GM19239 (cell line): ENCODE measurements at regions not wholly inside any gene's neighbourhood (a gene's known extent, or its start where the extent isn't known, plus 50 kb on each side); places are given as distances from the start of the nearest gene placed in this dataset.
"Not testable (repeated sequence)": the region's sequence is repeated elsewhere in the genome, so short reads cannot be mapped to it uniquely, and the experiment has no call there.

Experiments used
- DNase-seq: peaks from one replicate; pipeline ENCODE4 v3.0.0; 2011; ENCODE audit warnings: low spot score; ENCODE audit not compliant: insufficient read length
- FAIRE-seq: peaks from 2 replicates; lab custom pipeline; 2011; peaks lifted over from hg19 to GRCh38; lab: Jason Lieb, UNC

DNA sequence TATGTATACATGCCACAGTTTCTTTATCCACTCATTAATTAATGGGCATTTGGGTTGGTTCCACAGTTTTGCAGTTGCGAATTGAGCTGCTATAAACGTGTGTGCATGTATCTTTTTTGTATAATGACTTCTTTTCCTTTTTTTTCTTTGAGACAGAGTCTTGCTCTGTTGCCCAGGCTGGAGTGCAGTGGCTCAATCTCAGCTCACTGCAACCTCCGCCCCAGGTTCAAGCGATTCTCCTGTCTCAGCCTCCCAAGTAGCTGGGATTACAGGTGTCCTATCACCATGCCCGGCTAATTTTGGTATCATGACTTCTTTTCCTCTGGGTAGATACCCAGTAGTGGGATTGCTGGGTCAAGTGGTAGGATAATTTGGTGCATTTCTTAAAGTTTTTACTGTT lies 211.4 kb downstream of the BCAS1 start:
- DNase-seq, FAIRE-seq: not testable (repeated sequence)

DNA sequence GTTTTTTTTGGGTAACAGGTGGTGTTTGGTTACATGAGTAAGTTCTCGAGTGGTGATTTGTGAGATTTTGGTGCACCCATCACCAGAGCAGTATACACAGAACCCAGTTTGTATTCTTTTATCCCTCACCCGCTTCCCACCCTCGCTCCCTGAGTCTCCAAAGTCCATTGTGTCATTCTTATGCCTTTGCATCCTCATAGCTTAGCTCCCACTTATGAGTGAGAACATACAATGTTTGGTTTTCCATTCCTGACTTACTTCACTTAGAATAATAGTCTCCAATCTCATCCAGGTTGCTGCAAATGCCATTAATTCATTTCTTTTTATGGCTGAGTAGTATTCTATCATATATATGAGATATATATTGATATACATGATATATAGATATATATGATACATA lies 211.9 kb downstream of the BCAS1 start:
- DNase-seq: not testable (repeated sequence)

DNA sequence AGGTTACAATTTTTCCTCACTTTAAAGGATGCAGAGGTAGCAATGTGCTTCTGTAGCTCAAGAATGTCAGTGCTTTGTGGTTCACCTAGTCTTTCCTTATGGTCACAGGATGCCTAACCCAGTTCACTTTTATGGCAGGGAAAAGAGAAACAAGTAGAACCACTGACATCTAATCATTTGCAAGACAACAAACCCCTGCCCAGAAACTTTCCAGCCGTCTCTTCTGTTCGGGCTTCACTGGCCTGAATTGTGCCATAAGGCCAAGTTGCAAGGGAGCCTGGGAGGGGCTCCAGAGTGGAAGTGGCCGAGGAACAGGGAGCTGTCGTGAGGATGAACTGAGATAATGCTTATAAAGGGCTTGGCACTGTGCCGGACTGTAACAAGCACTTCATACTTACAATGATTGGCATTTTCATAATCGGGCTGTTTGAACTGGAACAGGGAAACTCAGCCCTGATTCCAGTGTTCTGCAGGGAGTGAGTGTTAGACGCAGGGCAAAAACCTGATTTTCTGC lies 212.6 kb downstream of the BCAS1 start:
- FAIRE-seq: no peak
- no peak for DNase-seq

More for the DNA sequence above, 211.9 kb downstream of the BCAS1 start:
- not testable (repeated sequence) for FAIRE-seq

DNA sequence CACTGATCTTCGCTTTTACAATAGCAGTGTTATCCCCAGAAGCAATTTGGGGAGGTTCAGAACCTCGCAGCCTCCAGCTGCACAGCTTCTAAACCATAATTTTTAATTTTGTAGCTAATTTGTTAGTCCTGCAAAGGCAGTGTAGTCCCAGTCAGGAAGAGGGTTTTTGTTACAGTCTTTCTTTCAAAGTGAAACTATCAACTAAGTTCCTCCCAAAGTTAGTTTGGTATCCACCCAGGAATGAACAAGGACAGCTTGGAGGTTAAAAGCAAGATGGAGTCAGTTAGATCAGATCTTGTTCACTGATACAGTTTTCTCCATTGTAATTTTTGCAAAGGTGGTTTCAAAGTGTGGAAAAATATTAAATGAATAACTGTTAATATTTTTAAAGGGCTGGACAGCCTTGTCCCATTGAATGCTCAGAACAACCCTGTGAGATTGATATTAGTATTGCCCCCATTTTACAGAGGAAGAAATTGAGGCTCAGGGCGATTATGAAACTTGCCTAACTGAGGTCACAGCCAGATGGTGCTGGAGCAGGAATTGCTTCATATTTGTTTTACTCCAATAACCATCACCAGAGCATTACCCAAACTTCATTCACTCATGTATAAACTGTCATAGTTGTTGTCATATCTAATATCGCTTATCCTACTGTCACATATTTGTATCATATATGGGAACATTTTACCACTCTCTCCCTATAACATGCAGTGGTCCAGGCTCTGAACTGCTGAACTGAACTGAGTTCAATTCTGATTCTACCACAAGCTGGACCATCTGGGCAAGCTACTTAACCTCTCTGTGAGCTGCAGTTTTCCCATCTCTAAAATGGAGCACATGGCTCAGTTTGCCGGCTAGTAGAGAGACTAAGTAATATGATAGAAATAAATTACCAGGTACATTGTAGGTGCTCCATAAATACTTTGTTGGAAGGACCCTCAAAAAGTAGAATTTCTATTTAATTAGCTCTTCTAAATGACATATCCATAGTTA lies 213.8 kb downstream of the BCAS1 start:
- no peak for FAIRE-seq
- DNase-seq: no peak

DNA sequence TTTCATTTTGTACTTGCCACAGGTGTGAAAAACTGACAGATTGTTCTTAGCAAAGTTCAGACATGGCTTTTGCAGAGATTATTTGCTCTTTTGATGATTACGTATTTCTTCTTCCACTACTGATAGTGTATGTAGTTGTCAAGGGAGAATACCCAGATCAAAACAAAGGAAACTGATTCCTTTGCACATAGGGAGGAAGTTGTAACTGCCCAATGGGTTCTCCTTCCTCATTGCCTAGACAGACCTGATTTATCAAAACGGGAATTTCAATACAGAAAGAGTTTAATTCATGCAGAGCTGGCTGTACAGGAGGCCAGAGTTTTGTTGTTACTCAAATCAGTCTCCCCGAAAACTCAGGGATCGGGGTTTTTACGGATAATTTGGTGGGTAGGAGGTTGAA lies 214.7 kb downstream of the BCAS1 start:
- DNase-seq (no peak), FAIRE-seq (no peak)

DNA sequence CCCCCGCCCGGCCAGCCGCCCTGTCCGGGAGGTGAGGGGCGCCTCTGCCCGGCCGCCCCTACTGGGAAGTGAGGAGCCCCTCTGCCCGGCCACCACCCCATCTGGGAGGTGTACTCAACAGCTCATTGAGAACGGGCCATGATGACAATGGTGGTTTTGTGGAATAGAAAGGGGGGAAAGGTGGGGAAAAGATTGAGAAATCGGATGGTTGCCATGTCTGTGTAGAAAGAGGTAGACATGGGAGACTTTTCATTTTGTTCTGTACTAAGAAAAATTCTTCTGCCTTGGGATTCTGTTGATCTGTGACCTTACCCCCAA lies 215.8 kb downstream of the BCAS1 start:
- not testable (repeated sequence) for FAIRE-seq, DNase-seq

DNA sequence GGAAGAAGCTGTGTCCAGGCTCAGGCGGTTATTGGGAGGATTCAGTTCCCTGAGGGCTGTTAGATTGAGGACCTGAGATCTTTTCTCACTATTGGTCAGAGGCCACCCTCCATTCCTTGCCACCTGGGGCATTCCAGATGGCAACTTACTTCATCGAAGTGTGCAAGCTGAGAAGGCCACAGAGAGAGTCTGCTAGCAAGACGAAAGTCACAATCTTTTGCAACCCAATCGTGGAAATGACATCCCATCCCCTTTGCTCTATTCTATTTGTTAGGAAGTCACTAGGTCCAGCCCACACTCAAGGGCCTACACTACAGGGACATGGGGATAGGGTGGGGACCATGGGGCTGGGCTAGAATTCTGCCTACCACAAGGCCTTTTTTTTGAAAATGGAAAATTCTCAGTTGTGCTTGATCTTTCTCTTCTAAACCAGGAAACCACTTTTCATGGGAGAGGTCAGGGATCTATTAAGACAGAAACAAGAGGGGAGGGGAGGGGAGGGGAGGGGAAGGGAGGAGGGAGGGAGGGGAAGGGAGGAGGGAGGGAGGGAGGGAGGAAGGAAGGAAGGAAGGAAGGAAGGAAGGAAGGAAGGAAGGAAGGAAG lies 217.2 kb downstream of the BCAS1 start:
- FAIRE-seq (no peak), DNase-seq (no peak)

DNA sequence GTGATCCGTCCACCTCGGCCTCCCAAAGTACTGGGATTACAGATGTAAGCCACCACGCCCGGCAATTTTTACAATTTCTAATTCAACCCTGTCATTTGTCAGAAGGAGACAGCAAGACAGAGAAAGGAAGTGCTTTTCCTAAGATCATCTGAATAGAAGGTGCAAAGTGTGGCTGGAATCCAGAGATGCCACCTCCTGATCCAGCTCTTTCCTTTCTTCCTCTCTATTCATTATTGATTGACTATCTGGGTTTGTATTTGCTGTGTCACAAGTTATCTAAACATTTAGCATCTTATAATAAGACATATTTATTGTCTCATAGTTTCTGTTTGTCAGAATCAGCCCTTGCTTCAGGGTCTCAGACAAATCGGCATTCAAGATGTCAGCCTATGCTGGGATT lies 217.7 kb downstream of the BCAS1 start:
- FAIRE-seq (no peak), DNase-seq (no peak)

DNA sequence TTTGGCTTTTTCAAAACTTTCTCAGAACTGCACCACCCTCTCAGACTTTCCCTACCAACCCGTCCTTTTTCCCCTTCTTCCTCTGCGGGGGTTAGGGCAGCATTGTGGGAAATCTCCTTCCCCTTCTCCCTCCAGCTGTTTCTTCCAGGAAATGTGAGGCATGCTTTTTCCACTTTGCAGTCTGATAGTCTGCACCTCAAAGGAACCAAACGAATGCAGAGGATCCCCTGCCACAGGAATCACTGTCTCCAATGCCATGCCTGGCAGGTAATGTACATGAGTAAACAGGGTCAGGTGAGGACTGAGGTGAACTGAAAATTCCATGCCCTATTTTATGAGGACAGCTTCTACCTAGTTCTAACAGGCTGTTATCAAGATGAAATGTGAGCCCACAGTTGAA lies 218.4 kb downstream of the BCAS1 start:
- no peak for DNase-seq
- no peak for FAIRE-seq

DNA sequence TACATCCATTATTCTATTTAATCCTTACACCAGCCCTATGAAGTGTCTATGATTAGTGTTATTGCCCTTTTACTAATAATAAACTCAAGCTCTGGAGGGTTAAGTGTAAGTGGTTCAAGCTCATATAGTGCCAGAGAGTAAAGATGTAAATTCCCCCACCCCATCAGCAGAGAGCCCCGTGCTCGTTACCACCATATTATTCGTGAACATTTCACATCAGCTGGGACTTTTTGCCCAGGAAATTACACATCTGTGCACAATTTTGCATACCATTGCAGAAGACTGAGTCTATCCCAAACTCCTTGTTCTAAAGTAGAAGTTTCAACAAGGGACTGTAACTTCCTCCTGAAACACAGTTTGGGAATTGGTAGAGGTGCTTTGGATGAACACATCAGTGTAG lies 220.1 kb downstream of the BCAS1 start:
- FAIRE-seq: no peak
- no peak for DNase-seq

DNA sequence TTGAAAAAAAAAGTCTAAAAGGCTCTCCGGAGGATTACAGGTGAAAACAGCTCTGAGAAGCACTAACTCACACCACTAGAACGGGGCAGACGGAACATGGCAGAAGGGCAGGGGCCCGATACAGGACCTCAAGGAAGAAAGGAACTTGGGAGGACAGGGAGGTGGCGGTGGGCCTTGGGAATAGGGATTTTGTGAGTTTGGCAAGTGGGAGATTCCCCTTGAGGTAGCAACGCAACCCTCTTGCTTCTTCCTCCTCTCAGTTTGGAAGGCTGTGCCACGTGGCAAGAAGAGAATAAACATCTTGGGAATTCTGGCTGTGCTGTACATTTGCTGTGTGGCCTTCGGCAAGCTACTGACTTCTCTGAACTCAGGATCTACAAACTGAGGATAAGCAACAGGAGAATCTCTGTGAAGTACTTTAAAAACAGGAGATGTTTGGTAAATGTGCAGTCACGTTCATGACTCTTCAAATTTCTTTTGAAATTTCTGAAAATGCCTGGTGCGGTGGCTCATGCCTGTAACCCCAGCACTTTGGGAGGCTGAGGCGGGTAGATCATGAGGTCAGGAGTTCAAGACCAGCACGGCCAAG lies 220.8 kb downstream of the BCAS1 start:
- DNase-seq (no peak), FAIRE-seq (no peak)

DNA sequence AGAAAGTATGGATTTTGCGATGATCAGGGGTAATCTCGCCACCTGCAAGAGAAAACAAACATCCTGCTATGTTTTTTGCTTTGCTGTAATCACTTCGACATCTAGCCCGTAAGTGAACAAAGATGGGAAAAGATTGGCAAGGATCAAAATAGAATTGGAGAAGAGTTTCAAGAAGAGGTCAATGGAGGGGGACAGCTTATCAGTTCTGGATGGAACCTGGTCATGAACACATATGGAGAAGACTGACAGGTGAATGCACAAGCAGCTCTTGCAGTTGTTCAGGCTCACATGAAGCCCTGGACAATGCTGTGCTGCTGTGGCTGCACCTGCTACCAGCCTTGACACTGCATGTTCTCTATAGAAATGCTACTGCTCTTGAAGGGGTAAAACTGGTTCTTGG lies 222.1 kb downstream of the BCAS1 start:
- FAIRE-seq: no peak

DNA sequence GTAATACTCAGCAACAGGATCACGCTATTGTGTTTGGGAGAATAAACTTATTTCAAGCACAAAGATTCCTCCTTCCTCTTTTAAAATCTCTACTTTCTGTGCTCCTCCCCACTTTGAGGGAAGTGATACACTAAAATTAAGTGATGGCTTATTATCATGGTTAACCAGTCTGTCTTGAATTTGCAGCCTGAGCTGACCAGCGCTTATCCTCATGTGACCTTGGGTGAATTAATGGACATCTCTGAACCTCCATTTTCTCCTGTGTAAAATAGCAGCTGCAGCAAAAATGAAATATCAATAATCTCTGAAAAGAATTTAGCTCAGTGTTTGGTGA lies 222.6 kb downstream of the BCAS1 start:
- DNase-seq (no peak), FAIRE-seq (peak; percentile 82)

More for the DNA sequence above, 222.1 kb downstream of the BCAS1 start:
- no peak for DNase-seq

DNA sequence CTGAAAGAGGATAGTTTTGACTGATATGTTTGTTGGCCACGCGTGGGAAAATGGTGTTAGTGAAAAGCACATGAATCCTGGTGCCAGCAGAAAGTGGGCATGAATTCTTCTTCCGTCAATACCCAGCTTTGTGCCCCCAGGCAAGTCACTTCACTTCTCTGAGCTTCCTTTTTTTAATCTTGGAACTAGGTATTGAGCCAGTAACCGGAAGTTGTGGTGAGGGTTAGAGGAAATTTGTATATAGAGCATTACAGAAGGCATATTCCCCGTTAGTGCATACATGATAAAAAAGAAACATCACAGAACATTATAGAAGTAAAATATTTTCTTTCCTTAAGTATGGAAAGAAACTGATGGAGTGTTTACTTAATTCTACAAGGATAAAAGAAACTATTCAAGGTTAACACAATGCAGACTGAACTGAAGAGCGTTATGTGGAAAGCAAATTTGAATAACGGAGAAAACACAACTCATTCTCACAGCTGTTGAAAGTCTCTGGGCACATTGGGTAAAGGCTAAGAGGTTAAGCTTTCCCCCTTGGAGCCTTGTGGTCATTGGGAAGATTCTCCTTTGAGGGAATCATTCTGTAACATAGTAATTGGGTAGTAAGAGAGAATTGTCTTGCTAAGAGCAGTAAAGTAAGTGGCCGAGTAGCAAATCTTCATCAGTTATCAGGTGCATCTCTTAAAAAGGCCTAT lies 223.1 kb downstream of the BCAS1 start:
- no peak for DNase-seq
- peak; percentile 80 for FAIRE-seq

DNA sequence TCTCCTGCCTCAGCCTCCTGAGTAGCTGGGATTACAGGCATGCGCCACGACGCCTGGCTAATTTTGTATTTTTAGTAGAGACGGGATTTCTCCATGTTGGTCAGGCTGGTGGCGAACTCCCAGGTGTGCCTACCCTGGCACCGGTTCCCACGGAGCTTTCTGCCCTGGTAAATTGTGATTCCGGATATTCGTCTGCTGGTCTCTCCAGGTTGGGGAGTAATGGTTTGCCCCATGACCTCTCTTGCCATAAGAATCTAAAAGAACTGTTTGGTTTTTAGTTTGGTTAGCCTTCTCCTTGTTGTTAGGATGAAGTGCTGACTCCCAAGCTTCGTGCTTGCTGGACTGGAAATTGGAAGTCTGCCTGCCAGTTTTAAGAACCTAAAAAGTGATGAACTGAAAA lies 223.8 kb downstream of the BCAS1 start:
- FAIRE-seq (no peak), DNase-seq (no peak)

DNA sequence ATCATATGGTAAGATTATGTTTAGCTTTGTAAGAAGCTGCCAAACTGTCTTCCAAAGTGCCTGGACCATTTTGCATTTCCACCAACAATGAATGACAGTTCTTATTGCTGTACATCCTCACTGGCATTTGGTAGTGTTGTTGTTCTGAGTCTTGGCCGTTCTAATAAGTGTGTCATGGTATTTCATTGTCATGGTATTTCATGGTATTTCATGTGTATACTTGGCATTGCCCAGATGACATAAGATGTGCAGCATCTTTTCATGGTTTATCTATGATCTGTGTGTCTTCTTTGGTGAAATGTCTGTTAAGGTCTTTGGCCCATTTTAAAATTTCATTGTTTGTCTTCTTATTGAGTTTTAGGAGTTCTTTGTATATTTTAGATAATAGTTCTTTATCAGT lies 224.4 kb downstream of the BCAS1 start:
- FAIRE-seq: no peak

DNA sequence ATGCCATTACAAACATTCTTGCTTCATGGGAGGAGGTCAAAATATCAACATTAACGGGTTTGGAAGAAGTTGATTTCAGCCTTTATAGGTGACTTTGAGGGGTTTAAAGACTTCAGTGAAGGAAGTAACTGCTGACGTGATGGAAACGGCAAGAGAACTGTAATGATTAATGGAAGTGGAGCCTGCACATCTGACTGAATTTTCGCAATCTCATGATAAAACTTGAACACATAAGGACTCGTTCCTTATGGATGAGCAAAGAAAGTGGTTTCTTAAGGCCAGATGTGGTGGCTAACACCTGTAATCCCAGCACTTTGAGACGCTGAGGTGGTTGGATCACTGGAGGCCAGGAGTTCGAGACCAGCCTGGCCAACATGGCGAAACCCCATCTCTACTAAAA lies 226.1 kb downstream of the BCAS1 start:
- DNase-seq: no peak
- no peak for FAIRE-seq

More for the DNA sequence above, 224.4 kb downstream of the BCAS1 start:
- no peak for DNase-seq

DNA sequence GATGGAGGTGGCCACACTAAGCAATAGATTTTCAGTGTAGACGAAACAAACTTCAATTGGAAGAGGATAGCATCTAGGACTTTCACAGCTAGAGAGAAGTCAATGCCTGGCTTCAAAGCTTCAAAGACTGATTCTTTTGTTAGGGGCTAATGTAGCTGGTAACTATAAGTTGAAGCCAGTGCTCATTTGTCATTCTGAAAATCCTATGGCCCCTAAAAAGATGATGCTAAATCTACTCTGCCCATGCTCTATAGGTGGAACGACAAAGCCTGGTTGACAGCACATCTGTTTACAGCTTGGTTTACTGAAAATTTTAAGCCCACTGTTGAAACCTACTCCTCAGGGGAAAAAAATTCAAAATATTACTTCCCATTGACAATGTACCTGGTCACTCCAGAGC lies 226.7 kb downstream of the BCAS1 start:
- no peak for DNase-seq
- FAIRE-seq: no peak

DNA sequence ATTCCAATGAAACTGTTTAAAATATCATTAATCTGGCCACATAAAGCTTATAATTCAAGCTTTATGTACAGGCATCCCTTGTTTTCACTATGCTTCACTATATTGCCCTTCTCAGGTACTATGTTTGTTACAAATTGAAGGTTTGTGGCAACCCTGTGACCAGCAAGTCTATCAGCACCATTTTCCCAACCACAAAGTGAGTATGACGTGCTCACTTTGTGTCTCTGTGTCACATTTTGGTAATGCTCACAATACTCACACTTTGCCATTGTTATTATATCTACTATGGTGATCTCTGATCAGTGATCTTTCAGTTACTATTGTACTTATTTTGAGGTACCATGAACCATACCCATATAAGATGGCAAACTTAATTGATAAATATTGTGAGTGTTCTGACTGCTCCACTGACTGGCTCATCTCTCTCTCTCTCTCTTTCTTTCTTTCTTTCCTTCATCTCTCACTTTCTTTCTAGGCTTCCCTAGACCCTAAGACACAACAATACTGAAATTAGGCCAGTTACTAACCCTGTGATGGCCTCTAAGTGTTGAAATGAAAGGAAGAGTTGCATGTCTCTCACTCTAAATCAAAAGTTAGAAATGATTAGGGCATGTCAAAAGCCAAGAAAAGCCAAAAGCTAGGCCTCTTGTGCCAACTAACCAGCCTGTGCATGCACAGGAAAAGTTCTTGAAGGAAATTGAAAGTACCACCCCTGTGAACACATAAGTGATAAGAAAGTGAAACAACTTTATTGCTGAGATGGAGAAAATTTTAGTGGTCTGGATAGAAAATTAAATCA lies 227.9 kb downstream of the BCAS1 start:
- DNase-seq: no peak
- FAIRE-seq: peak; percentile 28

DNA sequence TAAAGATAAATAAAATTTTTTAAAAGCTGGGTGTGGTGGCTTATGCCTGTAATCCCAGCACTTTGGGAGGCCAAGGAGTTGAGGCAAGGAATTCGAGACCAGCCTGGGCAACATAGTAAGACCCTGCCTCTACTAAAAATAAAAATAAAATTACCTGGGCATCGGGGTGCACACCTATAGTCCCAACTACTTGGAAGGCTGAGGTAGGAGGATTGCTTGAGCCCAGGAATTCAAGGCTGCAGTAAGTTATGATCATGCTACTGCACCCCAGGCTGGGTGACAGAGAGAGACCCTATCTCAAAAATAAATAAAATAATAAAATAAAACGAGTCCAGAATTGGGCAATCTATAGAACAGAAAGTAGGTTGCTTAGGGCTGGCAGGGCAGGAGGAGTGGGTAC lies 228.7 kb downstream of the BCAS1 start:
- no peak for FAIRE-seq
- no peak for DNase-seq
